Right lobe of liver (tissue), 6 donors: ENCODE measurements at regions not wholly inside any gene's neighbourhood (a gene's known extent, or its start where the extent isn't known, plus 50 kb on each side); places are given as distances from the start of the nearest gene placed in this dataset.

ENCODE experiments used
- ATAC-seq, 4 donors: fragments of 200-7000 bp; cut with Tn5 transposase; one replicate each; pipeline ENCODE4 v1.9.1; 2020; ENCODE audit warnings: mild to moderate bottlenecking in 4 of 4, moderate library complexity in 4 of 4
- DNase-seq, 3 donors: peaks; one replicate each; pipeline ENCODE4 v3.0.0-alpha.2; 2020
- H3K27ac ChIP-seq, 3 donors: fragments of 200-600 bp; one replicate each; pipeline ENCODE4 v1.8.0; 2022
- H3K27me3 ChIP-seq, 2 donors: fragments of 200-600 bp; one replicate each; pipeline ENCODE4 v1.8.0; 2022
- H3K36me3 ChIP-seq, 4 donors: fragments of 200-600 bp; sonication (generic) in 1 of 4; one replicate each; pipeline versions ENCODE4 v1.5.1 to v1.8.0; 2017 to 2022; ENCODE audit warnings: control low read depth in 1 of 4
- H3K4me1 ChIP-seq, 4 donors: fragments of 200-600 bp; sonication (generic) in 1 of 4; one replicate each; pipeline versions ENCODE4 v1.5.1 to v1.8.0; 2017 to 2022; ENCODE audit warnings: control low read depth in 1 of 4
- H3K4me3 ChIP-seq, 3 donors: fragments of 200-600 bp; one replicate each; pipeline ENCODE4 v1.8.0; 2022
- H3K9me3 ChIP-seq, 4 donors: fragments of 200-600 bp; sonication (generic) in 1 of 4; one replicate each; pipeline versions ENCODE4 v1.5.1 to v1.8.0; 2017 to 2022; ENCODE audit warnings: control low read depth in 1 of 4
- POLR2A ChIP-seq: fragments of 450-650 bp; IDR thresholded peaks from one replicate; pipeline ENCODE4 v1.6.1; 2017; ENCODE audit warnings: antibody characterized with exemption, mild to moderate bottlenecking
- WGBS: methylation state at CpG from one replicate; pipeline ENCODE4 v1.1.6; 2018; ENCODE audit warnings: low coverage, low lambda C conversion rate; ENCODE audit not compliant: insufficient coverage; ENCODE audit errors: missing lambda C conversion rate; 5-methylcytosine and 5-hydroxymethylcytosine counted together
- intact Hi-C, 2 donors: fragments of 100-400 bp; cut with DNase I; formaldehyde crosslinking; loops; one replicate each; pipeline versions ENCODE4 v1.11.2 to v1.14.1; 2022
- TF ChIP-seq, protein P1 (sequence below), 4 donors: fragments of 200-600 bp in 3 of 4; fragments of 450-650 bp in 1 of 4; IDR thresholded peaks; one replicate each; pipeline versions ENCODE4 v1.5.1 to v1.8.0; 2016 to 2022; ENCODE audit warnings: antibody characterized with exemption in 4 of 4, mild to moderate bottlenecking in 2 of 4
- donor health status: DM: no; HTN: yes; CAD: no.
- donor health status: DM: no; HTN: no; CAD: no.
- donor health status: DM: no; HTN: no; CAD: no.
- donor health status: DM: no; HTN: yes; CAD: no.
- donor health status: DM: no; HTN: yes; CAD: no.

DNA sequence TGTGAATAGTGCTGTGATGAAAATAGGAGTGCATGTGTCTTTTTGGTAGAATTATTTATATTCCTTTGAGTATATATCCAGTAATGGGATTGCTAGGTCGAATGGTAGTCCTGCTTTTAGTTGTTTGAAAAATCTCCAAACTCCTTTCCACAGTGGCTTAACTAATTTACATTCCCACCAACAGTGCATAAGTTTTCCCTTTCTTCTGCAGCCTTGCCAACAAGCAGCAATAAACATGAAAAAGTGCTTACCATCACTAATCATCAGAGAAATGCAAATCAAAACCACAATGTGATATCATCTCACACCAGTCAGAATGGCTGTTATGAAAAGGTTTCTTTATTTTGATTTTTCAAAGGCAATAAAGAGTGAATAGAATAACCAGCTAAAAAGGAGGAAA is 1105.9 kb downstream of the NAALADL2 start:
- no peak for ATAC-seq
- no peak overlapping the region for H3K4me3 ChIP-seq
- no peaks in the 10 kb centered on the region for H3K36me3 ChIP-seq
- no peaks in the 10 kb centered on the region for H3K27me3 ChIP-seq
- H3K4me1 ChIP-seq = no peaks in the 10 kb centered on the region
- WGBS = 13% methylated on average over 1 of the region's 1 CpG
- intact Hi-C loops = no loop called here
- no peak for DNase-seq
- no peaks in the 10 kb centered on the region for H3K9me3 ChIP-seq
- TF ChIP-seq, protein P1, sequence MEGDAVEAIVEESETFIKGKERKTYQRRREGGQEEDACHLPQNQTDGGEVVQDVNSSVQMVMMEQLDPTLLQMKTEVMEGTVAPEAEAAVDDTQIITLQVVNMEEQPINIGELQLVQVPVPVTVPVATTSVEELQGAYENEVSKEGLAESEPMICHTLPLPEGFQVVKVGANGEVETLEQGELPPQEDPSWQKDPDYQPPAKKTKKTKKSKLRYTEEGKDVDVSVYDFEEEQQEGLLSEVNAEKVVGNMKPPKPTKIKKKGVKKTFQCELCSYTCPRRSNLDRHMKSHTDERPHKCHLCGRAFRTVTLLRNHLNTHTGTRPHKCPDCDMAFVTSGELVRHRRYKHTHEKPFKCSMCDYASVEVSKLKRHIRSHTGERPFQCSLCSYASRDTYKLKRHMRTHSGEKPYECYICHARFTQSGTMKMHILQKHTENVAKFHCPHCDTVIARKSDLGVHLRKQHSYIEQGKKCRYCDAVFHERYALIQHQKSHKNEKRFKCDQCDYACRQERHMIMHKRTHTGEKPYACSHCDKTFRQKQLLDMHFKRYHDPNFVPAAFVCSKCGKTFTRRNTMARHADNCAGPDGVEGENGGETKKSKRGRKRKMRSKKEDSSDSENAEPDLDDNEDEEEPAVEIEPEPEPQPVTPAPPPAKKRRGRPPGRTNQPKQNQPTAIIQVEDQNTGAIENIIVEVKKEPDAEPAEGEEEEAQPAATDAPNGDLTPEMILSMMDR (IDR thresholded peaks at IDR 0.05) = no peak
- TF ChIP-seq POLR2A = no peak
- no peak overlapping the region for H3K27ac ChIP-seq

DNA sequence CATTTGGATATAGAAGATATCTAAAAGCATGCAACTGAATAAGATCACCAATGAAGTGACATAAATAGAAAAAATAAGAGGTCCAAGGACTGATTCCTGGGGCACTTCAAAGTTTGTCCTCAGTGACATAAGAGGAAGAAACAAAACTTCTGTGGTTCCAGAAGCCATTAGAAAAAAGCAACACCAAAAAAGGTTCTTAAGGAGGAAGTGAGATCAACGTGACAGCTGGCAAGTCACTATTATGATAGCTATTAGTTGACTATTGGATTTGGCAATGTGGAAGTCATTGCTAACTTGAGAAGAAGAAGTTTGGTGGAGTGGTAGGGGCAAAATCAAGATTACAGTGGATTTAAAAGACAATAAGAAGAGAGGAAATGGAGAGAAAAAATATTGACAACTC is 1098.3 kb downstream of the NAALADL2 start:
- intact Hi-C loops = no loop called here
- H3K4me3 ChIP-seq = no peak overlapping the region
- H3K27me3 ChIP-seq = no peaks in the 10 kb centered on the region
- H3K4me1 ChIP-seq = no peaks in the 10 kb centered on the region
- no peaks in the 10 kb centered on the region for H3K36me3 ChIP-seq
- no peak for DNase-seq
- no peak overlapping the region for H3K27ac ChIP-seq
- WGBS = 0% methylated on average over 1 of the region's 1 CpG
- H3K9me3 ChIP-seq = no peaks in the 10 kb centered on the region
- TF ChIP-seq, protein P1 (IDR thresholded peaks at IDR 0.05) = no peak
- no peak for TF ChIP-seq POLR2A
- ATAC-seq = no peak

DNA sequence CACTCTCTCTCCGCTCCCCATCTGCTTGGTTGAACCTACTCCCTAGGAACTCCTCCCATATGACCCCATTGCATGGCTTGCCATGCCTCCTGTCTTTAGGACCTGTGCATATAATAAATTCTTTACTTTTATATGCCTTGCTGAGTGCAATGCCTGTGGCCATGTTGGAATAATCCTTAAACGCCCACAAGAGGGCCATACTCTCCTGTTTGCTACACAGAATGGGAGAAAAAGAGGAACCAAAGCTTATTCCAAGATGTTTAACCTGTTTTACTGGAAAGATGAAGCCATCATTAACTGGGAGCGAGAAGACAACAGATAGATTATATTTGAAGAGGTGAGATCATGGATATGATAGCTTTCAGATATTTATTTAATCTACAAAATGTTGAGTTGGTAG is 1097.8 kb downstream of the NAALADL2 start:
- WGBS = 51% methylated on average over 3 of the region's 3 CpGs
- intact Hi-C loops = no loop called here
- Histone ChIP-seq H3K36me3 (no peaks in the 10 kb centered on the region), H3K9me3 (no peaks in the 10 kb centered on the region), H3K4me1 (no peaks in the 10 kb centered on the region), H3K27ac (no peak overlapping the region), H3K27me3 (no peaks in the 10 kb centered on the region), H3K4me3 (no peak overlapping the region)
- ATAC-seq = peak in 2 of 4 donors; percentile 31 to 62
- no peak for DNase-seq
- TF ChIP-seq, protein P1 (IDR thresholded peaks at IDR 0.05) = peak in 3 of 4 donors; percentile 24 to 42 (median 33)
- TF ChIP-seq POLR2A = no peak

DNA sequence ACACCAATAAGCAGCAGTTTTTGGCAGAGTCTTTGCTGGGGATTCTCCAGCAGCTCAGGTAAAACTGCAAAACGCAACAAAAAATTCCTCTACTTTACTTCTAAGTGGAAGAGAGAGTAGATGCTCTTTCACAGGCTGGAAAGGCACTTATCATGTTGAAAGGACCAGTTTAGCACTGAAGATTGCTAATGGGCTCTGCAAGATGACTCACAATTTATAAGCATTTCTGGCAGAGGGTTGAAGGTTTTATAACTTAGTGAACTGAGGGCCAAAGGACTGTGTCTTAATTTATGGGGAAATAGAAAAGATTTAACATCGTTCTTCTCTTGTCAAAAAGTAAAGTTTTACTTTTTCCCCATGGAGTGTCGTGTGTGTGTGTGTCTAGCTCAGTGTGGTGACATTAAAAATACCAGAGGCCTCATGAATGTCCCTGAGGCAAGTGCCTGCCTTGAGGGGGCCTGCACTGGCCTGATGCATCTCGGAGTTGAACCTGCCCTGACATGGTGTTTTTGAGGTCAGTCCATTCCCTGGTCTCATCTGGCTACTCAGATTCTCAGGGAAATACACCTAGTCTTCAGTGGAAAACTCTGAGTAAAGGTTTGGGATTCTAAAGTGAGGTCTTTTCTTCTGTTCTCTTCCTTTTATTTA is 1092.0 kb downstream of the NAALADL2 start:
- WGBS = 59% methylated on average over 3 of the region's 4 CpGs
- no peak for DNase-seq

More for the DNA sequence above, 1092.0 kb downstream of the NAALADL2 start:
- TF ChIP-seq, protein P1 (IDR thresholded peaks at IDR 0.05) = no peak
- TF ChIP-seq POLR2A = no peak
- no peak for ATAC-seq
- intact Hi-C loops = no loop called here
- H3K9me3 ChIP-seq = no peaks in the 10 kb centered on the region
- H3K36me3 ChIP-seq = no peaks in the 10 kb centered on the region
- H3K4me1 ChIP-seq = no peaks in the 10 kb centered on the region
- H3K4me3 ChIP-seq = no peak overlapping the region
- H3K27ac ChIP-seq = no peak overlapping the region
- no peaks in the 10 kb centered on the region for H3K27me3 ChIP-seq
